GM19452 (cell line): ENCODE measurements at regions not wholly inside any gene's neighbourhood (a gene's known extent, or its start where the extent isn't known, plus 50 kb on each side); places are given as distances from the start of the nearest gene placed in this dataset.

Experiments used
- ATAC-seq: cut with Tn5 transposase; IDR thresholded peaks from one replicate; pipeline ENCODE4 v1.9.1; 2021; ENCODE audit not compliant: unreplicated experiment

DNA sequence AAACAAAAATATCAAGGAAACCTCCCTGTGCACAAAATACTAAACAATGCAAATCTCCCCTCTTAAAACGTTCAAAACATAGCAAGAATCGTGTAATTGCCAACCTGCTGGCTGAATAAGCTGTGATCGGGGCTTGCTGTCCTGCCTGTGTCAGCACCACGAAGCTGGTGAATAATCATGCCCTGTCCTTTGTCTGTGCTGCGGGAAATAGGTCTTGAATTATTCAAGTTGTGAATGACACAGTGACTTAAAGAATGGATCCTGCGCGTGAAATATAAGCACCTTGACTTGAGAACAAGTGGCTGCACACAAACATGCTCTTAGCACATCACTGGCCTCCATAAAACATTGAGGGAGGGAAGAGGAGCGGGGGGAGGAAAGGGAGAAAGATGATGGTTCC, 130.2 kb downstream of the OAT start:
- ATAC-seq = no peak

DNA sequence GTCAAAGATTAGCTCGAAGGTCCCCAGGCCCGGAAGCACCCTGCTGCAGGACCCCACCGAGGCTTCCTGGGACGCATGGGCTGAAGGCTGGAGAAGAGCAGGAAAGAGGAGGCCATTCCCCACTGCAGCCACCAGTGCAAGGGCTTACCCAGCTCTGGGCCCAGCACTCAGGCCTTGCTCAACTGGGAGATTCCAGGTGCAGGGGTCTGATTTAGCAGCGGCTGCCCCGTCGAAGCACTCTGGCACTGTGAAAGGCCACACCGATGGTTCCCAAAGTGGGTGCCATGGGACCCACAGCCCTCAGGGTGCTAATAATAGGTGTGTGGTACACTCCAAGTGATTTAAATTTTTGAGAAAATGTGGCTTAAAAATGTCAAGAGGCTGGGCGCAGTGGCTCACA, 130.9 kb downstream of the OAT start:
- ATAC-seq = no peak

DNA sequence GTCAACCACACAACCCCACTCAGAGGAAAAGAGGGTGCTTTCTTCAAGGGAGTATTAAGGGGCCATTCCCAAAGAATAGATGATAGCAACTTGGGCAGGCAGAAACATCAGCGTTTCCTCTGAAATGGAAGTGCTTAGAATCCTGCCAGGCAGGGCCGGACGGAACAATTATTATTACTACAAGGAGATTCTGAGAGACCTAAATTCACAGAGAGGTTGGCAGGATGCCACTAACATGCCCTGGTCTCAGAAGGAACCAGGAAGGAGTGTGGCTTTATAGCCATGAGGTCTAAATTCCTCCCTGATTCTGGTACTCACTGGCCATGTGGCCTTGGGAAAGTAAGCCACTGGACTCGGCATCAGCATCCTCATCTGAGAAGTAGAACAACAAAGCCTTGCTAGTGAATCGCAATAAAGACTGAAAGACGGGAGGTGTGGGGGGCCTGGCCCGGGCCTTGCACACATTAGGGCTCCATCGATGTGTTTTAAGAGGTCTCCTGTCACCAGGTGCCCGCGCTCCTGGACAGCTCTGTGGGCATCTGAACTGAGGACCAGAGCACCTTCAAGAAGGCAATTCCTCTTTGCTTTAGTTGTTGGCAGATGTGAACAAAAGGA, 131.5 kb downstream of the OAT start:
- no peak for ATAC-seq

DNA sequence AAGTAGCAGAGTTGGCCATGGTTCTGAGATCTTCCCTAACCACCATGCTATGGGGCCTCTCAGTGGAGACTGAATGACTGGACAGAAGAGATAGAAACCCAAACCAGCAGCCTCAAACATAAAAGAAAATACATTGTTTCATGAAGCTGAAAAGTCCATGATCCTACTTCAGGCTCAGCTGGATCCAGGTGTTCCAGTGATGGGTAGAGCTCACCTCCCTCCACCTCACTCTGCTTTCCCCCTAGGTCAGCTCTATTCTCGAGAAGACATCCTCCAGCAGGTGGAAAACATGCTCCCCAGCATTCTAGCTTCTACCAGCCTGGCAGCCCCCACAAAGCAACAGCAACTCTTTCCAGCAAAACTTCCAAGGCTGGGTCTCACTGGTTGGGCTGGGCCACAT, 132.1 kb downstream of the OAT start:
- no peak for ATAC-seq

DNA sequence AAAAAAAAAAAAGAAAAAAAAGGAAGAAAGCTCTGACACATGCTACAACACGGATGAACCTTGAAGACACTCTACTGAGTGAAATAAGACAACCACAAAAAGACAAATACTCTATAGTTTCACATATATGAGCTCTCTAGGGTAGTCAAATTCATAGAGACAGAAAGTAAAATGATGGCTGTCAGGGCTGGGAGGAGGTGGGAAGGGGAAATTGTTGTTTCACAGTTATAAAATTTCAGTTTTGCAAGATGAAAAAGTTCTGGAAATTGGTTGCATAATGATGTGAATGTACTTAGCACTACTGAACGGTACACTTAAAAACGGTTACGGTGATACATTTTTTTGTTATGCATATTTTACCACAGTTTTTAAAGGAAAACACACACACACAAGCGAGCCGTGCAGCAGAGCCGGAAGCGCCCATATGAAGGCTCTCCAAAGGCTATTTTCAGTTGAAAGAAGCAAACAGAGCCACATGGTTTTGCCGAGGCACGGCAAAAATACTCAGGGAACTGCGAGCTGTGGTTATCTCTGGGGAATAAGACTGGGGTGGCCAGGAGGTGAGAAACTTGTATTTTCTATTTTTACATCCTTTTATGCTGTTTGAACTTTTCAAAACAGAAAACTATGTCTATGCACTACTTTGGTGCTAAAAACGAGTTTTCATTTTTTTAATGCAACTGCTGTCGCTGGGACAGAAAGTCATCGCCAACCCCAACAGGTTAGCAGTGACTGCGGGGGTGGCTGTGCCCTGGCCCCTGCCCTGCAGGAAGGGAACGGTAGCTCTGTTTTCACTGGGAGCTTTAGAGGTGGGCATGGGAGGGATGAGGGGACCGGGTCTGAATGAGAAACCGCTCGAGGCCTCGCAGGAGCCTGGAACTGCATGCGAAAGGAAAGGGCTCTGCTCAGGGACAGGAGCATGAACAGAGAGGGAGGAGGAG, 132.9 kb downstream of the OAT start:
- ATAC-seq = peak; percentile 84

DNA sequence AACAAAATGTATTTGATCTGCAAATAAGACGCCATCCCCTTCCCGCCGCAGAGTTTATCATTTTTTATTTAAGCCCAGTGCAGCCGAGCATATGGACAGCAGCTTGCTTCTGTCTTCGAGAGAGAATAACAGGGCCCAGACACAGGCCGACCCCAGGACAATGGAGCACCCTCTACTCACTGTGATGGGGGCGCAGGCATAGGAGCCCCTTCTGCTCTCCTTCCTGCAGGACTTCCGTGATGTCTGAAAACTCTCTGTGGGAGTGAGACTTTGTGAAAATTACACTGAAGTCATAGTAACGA, 134.8 kb downstream of the OAT start:
- no peak for ATAC-seq

DNA sequence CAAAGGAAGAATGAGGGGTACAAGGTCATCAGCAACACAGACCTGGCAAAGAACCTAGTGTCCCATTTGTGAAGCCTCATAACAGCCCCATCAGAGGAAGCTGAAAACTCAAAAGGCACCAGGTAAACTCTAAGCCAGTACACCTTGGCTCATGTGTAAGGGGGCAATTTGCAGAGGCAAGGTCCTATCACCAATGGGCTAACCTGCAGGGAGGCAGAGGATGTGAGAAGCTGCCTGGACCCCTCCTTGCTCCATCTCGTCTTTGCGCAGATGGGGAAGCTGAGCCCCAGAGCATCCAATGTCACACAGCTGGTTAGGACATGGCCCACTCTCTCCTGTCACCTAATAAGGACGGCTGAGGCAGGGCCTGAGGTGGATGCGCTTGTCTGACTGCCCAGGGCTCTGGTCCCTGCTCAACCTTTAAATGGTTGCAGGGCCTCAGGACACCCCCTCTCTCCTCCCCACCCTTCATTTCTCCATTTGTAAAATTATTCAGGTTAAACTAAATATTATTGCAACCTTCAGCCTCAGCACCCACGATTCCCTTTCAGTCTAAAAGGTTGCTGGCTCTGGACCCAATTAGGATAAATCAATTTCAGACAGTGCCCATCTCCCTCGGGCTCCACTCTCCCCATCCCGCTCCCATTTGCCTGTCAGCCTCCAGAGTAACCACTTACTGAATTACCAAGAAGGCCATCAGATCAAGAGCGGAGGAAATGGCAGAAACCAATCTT, 135.3 kb downstream of the OAT start:
- ATAC-seq = no peak

DNA sequence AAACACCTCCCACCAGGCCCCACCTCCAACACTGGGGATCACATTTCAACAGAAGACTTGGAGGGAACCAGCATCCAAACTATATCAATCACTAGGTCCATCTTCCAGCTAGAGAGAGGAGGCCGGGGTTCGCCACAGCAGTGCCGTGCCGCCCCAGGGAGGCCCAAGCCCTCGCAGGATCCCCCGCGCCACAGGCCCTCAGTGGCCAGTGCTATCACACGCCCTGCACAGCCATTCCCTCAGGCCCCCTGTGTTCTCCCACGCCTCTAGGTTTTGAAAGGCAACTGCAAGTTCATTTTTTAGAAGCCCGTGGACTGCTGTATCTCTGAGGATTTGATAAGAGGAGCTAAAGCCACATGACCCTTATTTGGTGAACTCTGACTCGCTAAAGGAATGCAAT, 136.4 kb downstream of the OAT start:
- ATAC-seq = no peak

DNA sequence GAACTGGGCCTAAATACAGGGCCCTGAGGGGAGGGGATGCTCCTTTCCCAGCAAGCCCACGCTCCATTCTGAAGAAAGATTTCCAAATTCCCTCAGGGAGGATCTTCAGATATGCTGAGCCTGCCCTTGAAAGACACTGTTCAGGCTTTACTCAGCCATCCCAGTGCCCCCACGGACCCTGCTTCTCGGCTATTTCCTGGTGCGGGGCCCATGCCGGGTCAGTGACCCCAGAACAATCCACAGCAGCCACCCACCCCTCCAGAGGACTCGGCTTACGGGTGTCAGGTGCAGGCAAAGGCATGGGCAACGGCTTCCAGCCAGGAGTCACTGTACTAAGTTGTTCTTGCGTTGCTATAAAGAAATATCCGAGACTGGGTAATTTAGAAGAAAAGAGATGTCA, 137.1 kb downstream of the OAT start:
- no peak for ATAC-seq

DNA sequence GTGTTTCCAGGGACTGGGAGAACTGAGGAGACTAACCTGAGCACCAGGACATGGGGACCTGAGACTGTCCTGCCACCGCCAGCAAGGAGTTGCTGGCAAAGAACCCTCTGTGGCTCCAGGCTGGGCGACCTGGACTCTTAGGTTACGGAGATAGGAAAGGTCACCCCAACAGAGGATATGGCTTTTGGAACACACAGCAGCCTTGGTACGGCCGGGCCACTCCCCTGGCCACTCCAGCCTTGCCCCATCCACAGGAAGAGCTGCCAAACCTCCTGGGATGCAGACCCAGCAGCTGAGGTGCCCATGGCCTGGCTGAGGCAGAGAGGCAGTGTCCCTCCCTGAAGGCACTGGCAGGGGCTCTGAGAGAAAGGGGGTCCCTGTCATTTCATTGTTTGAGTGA, 137.8 kb downstream of the OAT start:
- ATAC-seq = no peak

DNA sequence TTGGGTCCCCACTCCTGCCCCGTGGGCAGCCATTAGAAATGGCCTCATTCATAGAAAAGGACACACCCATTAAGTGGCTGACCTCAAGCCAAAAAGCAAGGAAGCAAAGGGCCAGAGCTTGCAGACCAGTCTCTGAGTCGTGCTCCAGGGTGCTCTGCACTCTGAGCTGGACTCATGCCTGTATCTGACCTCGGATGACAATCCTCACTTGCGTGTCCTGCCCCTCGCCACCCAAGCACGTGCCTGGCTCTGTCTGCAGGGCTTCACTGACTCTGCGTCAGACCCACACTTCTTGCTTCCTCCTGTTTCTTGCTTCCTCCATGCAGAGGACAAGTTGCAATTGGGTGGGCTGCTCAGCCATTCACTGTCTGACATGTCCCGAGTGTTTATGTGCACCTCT, 138.8 kb downstream of the OAT start:
- ATAC-seq = no peak

DNA sequence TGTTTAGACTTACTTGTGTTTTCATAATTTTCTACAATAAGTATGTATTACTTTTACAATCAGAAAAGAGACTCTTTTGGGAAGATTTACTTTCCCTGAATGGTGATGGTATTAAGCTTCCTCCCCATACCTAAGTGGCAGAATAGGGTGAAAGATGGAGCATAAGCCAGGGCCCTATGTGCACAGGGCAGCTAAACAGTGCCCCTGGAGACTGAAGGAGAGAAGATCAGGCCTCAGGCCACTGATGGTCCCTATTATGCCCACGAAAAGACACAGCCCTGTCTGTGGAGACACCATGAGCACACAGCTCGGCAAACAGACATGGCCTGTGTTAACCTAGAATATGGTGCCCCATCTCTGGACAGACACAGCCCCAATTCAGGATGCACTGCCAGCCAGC, 139.4 kb downstream of the OAT start:
- ATAC-seq = no peak

DNA sequence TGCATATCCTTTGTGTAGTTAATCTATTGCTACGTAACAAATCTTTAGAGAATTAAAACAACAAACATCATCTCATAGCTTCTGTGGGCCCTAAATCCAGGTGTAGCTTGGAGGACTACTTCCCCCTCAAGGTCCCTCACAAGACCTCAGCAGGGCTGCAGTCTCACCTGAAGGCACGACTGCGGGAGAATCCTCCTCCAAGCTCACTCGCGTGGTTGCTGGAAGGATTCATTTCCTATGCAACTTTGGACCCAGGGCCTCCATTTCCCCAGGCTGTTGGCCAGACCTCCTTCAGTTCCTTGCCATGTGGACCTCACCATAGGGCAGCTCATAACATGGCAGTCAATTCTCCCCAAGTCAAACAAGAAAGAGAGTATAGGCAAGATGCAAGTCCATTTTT, 140.4 kb downstream of the OAT start:
- ATAC-seq = no peak

DNA sequence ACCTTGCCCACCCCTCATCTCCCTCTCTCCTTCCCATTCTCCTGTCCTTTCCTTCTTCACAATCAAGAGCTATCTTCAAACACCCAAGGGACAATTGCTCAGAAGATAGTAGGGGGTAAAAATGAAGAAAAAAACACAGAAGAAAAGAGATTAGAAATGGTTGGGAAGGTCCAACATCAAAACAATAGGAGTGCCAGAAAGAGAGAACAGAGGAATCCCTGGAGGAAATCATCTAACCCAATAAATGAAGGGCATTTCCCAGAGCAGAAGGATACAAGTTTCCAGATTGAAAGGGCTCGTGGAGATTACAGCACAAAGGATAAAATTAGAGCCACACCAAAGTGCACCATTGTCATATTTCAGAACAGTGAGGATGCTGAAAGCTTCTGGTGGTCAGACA, 145.6 kb downstream of the OAT start:
- ATAC-seq = no peak

DNA sequence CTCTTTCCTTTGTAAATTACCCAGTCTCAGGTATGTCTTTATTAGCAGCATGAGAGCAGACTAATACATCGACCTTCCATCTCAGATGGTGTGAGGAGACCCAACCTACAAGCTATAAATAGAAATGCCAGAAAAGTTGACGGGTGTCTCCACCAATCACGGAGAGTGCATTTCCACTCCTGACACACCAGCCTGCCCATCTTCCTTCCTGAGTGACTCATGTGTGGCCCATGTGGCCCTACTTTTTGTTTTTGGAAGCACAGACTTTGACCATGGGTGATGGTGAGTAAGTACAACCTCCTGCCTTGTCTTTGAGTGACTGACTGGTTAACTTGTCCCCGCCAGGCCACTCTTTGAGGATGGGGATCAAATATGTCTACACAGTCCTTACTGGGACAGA, 147.0 kb downstream of the OAT start:
- ATAC-seq = no peak

DNA sequence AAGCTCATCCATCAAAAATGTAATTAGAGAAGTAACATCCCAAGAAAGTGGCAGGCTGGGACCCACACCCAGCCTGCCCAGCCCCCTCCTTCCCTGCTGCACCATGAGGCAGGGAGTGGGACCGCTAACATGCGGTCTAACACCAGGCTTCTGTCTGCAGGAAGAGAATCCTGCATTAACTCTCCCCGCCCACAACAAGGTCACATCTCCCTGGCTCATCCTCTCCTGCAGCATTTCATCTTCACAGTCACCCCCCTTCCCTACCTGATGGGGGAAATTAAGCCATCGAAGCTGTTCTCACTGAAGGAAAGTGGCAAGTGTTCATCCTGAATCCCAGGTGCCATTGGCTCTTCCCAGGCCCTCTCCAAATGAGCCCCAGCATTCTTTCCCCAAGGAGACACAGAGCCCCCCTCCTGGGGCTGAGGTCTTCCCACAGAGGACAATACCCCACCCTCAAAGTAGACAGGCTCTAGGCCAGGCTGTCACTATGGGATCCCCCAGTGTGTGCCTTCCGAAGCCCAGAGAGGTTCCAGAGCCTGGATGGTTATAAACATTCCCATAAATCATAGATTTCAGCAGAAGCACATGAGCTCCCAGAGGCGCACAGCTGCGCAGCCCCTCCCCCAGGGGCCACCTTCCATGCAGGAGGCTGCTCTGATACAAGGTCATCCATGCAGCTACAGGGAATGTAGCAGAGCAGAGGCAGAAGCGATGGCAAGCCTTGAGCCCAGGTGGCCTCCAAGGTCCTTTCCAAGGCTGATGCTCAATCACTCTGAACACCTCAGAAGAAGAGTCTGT, 148.0 kb downstream of the OAT start:
- ATAC-seq = no peak

DNA sequence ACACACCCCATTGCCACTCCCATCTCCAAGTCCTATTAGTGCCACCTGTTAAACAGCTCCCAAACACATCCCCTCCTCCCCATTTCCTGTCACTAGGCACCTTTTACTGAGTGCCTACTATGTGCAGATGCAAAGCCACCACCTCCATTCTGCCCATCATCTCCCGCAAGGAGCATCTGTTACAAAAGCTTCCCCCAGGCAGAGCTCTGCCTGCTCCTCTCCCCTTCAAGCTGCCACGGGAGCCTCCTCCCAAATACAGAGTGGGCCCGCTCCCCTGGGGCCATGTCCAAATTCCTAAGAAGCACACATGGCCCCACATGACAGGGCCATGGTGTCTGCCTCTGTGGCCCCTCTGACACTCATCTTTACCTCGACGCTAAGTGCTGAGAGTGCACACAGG, 149.7 kb downstream of the OAT start:
- no peak for ATAC-seq

DNA sequence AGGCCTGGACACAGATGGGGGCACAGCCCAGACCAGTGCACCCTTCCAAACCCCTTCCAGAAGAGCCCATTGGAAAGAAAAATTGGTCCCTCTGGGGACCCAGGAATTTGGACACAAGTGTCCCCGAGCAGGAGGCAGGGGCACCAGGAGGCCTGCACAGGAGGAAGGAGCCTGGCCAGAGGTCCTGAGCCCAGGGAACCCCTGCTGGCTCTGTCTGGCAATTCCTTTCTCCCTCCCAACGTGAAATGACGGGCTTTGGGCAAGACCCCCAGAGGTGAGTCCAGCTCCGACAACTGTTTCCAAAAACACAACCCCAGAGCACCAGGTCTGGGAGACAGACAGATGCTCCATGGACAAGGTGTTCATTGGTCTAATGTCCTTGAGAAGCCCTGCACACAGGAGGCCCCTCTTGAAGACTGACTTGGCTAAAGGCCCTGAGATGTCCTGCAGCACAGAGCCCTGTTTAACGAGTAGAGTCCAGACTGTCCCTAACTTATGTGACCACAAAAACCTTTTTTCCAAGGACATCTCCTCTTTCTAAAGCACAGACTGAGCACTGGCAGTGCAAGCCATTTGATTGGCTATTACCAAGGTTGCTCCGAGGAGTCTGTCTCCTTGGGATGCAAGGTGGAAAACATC, 150.7 kb downstream of the OAT start:
- no peak for ATAC-seq

DNA sequence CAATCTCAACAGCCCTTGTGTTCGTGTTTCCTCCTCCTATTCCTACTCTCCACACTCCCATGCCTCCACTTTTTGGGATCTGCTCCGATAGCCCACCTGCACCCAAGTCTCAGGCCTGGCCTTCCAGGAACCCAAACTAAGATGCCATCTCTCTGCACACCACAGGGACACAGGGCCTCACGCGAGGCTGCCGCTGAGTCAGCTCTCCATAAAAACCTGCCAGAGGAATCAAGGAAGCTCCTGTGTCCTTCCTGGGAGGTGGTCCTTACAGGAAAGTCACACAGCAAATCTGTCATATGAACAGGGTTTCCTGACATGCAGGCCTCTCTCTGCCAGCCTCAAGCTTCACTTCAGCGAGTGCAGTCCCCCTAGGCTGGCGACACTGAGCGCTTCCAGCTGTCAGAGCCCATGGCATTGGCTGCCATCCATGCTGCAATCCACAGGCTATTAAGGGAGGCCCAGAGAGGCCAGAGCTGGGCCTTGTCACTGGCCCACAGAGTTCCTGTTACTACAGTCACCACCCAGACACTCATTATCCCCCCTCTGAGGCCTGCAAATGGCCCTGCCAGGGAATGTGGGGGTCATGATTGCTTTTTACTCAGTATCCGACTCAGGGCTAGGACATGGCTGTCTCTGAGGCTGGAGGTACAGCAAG, 151.4 kb downstream of the OAT start:
- ATAC-seq = no peak

DNA sequence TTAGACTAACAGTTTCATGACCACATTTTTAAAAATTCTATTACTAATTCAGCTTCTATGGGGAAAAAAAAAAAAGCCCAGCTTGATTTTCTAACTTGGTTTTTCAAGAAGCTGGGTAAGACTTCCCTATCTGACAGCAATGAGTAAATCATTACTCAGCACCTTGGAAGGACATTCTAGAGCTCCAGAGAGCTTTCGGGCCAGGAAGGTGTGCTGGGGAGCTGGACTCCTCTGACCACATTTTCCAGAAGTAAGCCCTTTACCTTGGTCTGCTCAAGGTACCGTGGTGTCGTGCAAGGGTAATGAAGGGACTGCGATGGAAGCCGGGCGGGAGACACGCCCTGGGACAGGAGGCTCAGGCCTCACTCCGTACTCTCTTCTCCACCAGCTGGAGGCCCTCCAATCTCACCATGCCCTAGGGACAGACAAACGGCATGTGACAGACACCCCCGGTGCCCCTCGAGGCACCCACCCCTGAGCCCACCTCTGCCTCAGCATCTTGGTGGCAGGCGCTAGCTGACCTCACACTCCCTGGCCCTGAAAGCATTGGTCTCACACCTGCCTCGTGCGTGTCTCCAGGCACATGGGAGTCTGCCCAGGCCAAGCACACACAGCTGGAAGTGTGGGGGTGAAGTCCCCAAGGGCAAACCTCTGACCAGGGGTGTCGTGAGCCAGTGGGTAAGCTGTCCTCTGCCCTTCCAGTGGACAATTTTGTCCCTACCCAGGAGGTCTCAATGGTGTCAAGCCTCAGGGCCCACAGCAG, 152.1 kb downstream of the OAT start:
- no peak for ATAC-seq
